Stimulated activated naive CD4-positive, alpha-beta T cell treated with Interleukin-2 at 50 U/mL for 16 hours (primary cell): ENCODE measurements at regions not wholly inside any gene's neighbourhood (a gene's known extent, or its start where the extent isn't known, plus 50 kb on each side); places are given as distances from the start of the nearest gene placed in this dataset.

ENCODE experiments used
- DNase-seq: peaks from one replicate; lab custom pipeline; 2025; lab: John Stamatoyannopoulos, UW

GRCh38 chr2:12284487-12284886, 432.2 kb upstream of the TRIB2 start:
- DNase-seq: no peak

- no peak for DNase-seq
Measured at GRCh38 chr2:12286347-12286746, 430.4 kb upstream of the TRIB2 start.

GRCh38 chr2:12287220-12287751, 429.4 kb upstream of the TRIB2 start:
- DNase-seq: no peak

- no peak for DNase-seq
Measured at GRCh38 chr2:12288048-12288447, 428.7 kb upstream of the TRIB2 start.

- DNase-seq: no peak
Measured at GRCh38 chr2:12289120-12289802, 427.5 kb upstream of the TRIB2 start.

- no peak for DNase-seq
Measured at GRCh38 chr2:12291303-12291702, 425.4 kb upstream of the TRIB2 start.

GRCh38 chr2:12293874-12294273, 422.9 kb upstream of the TRIB2 start:
- DNase-seq: no peak

- no peak for DNase-seq
Measured at GRCh38 chr2:12295856-12296519, 420.7 kb upstream of the TRIB2 start.

GRCh38 chr2:12296915-12297314, 419.8 kb upstream of the TRIB2 start:
- DNase-seq: no peak

GRCh38 chr2:12298352-12298751, 418.4 kb upstream of the TRIB2 start:
- DNase-seq: no peak

GRCh38 chr2:12299431-12299830, 417.3 kb upstream of the TRIB2 start:
- DNase-seq: no peak

GRCh38 chr2:12300019-12300602, 416.6 kb upstream of the TRIB2 start:
- no peak for DNase-seq

GRCh38 chr2:12300927-12301326, 415.8 kb upstream of the TRIB2 start:
- no peak for DNase-seq

GRCh38 chr2:12302140-12302539, 414.6 kb upstream of the TRIB2 start:
- DNase-seq: no peak

- DNase-seq: no peak
Measured at GRCh38 chr2:12302691-12303090, 414.0 kb upstream of the TRIB2 start.

- no peak for DNase-seq
Measured at GRCh38 chr2:12303181-12304030, 413.3 kb upstream of the TRIB2 start.

GRCh38 chr2:12304564-12305171, 412.1 kb upstream of the TRIB2 start:
- no peak for DNase-seq

- DNase-seq: no peak
Measured at GRCh38 chr2:12305931-12306330, 410.8 kb upstream of the TRIB2 start.

- DNase-seq: no peak
Measured at GRCh38 chr2:12310399-12310798, 406.3 kb upstream of the TRIB2 start.

- no peak for DNase-seq
Measured at GRCh38 chr2:12313445-12314126, 403.1 kb upstream of the TRIB2 start.

GRCh38 chr2:12314127-12314760, 402.5 kb upstream of the TRIB2 start:
- no peak for DNase-seq
